Caco-2 (cell line): ENCODE measurements at regions not wholly inside any gene's neighbourhood (a gene's known extent, or its start where the extent isn't known, plus 50 kb on each side); places are given as distances from the start of the nearest gene placed in this dataset.
A peak's percentile ranks its signal among the peaks of the same experiment; 100 is the strongest.

ENCODE experiments used
- BruUV-seq: library from RNA; stranded (reverse); fragments of 400-500 nt; replicated peaks from 2 replicates; lab custom pipeline; 2021; lab: Mats Ljungman, UMichigan
- CTCF ChIA-PET: fragments of 300-600 bp; sonication (Branson Sonifier 250); formaldehyde crosslinking; loops from one replicate; lab custom pipeline; 2022; ENCODE audit warnings: antibody characterized with exemption; lab: Charles Lee
- POLR2A ChIA-PET: fragments of 300-600 bp; sonication (Branson Sonifier 250); formaldehyde crosslinking; loops from one replicate; lab custom pipeline; 2022; ENCODE audit warnings: antibody characterized with exemption; lab: Charles Lee
- DNase-seq, 2 experiments: peaks; one replicate each; pipeline versions ENCODE4 v3.0.0 to v3.0.0-alpha.2; 2020 to 2022
- H3K27me3 ChIP-seq: replicated peaks from 2 replicates; pipeline ENCODE4 v1.6.0; 2011; ENCODE audit warnings: low read length; ENCODE audit not compliant: control insufficient read depth, insufficient read depth
- H3K36me3 ChIP-seq: 2 replicates; pipeline ENCODE4 v1.5.1; 2011; ENCODE audit warnings: low read length; ENCODE audit not compliant: control insufficient read depth, insufficient read depth
- H3K4me1 ChIP-seq: fragments of 250-450 bp; sonication (Bioruptor Pico); 2 replicates; pipeline ENCODE4 v1.5.1; 2020; ENCODE audit warnings: mild to moderate bottlenecking
- H3K4me3 ChIP-seq: 2 replicates; pipeline ENCODE4 v1.5.1; 2011; ENCODE audit warnings: low read depth, mild to moderate bottlenecking, control low read depth, low read length
- H3K9me3 ChIP-seq: fragments of 250-450 bp; sonication (Bioruptor Pico); 2 replicates; pipeline ENCODE4 v1.5.1; 2020; ENCODE audit warnings: mild to moderate bottlenecking, moderate library complexity
- H3K27ac Mint-ChIP-seq: one replicate; pipeline ENCODE4 v1.8.0; 2022; ENCODE audit warnings: mixed read lengths; ENCODE audit not compliant: unreplicated experiment
- H3K27me3 Mint-ChIP-seq: one replicate; pipeline ENCODE4 v1.8.0; 2022; ENCODE audit warnings: mixed read lengths; ENCODE audit not compliant: insufficient read depth, unreplicated experiment
- H3K36me3 Mint-ChIP-seq: one replicate; pipeline ENCODE4 v1.8.0; 2022; ENCODE audit warnings: mild to moderate bottlenecking, mixed read lengths; ENCODE audit not compliant: insufficient read depth, unreplicated experiment
- H3K4me1 Mint-ChIP-seq: one replicate; pipeline ENCODE4 v1.8.0; 2022; ENCODE audit warnings: low read depth, mixed read lengths; ENCODE audit not compliant: unreplicated experiment
- H3K4me3 Mint-ChIP-seq: one replicate; pipeline ENCODE4 v1.8.0; 2022; ENCODE audit warnings: mild to moderate bottlenecking, moderate library complexity, mixed read lengths; ENCODE audit not compliant: unreplicated experiment
- H3K9me3 Mint-ChIP-seq: one replicate; pipeline ENCODE4 v1.8.0; 2022; ENCODE audit warnings: mixed read lengths; ENCODE audit not compliant: unreplicated experiment
- intact Hi-C: fragments of 100-400 bp; cut with micrococcal nuclease; formaldehyde crosslinking; loops from one replicate; pipeline ENCODE4 v1.10.0; 2022; ENCODE audit not compliant: unreplicated experiment
- TF ChIP-seq, protein P1 (sequence below), 2 experiments: fragments of 200-600 bp in 1 of 2; IDR thresholded peaks; 1 replicate in 1 of 2; 2 replicates in 1 of 2; pipeline versions ENCODE4 v1.5.1 to v1.8.0; 2011 to 2022; ENCODE audit warnings: antibody characterized with exemption in 1 of 2, control low read depth in 1 of 2, inconsistent platforms in 1 of 2, low read depth in 1 of 2, low read length in 1 of 2, mild to moderate bottlenecking in 1 of 2, moderate library complexity in 1 of 2; ENCODE audit not compliant: insufficient read depth in 1 of 2, severe bottlenecking in 1 of 2, unreplicated experiment in 1 of 2

DNA sequence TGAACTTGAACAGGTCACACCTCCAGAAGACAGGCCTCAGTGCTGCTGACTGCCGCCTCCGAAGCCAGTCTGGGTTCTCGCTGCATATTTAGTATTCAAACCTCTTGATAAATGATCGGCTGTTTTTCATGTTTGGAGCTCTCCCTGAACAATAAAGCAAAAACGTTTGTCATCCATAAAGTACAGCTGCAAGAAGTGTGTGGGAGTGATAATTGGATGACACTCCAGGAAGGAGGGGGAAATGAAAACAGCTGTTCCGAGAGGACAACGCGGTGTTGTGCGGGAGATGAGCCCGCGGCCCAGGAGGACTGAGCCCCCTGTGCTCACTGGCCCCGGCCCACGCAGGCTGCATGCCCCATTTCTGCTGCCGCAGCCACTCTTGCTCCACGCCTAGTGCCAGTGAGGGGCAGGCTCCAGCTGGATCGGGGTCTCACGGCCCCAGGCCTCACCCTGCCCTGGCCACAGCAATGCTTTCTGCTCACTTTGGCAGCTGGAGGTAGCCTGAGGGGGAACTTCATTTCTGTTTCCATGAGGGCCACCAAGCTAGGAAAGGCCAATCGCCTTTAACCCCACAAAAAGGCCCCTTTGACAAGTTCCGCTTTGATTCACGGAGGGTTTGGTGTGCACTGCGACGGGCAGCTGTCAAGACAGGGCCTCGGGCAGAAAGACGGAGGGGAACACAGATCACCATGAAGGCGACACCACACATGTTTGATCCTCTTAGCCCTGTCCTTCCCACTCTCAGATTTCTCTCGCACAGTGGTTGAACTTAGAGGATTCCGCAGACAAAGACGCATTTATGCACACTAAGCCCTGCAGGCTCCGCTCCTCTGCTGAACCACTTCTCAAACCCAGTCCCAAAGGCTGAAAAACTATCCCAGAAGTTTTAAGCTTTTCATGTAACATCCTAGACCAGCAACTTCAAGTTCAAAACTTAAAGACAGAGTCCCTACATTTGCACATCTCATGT lies 537.6 kb downstream of the EFNB2 start:
- intact Hi-C loops = no loop called here
- Histone ChIP-seq H3K4me1 (no peaks in the 10 kb centered on the region), H3K4me3 (no peak overlapping the region), H3K9me3 (no peaks in the 10 kb centered on the region), H3K27me3 (no peaks in the 10 kb centered on the region), H3K36me3 (no peaks in the 10 kb centered on the region)
- Mint-ChIP-seq H3K9me3 (no peaks in the 10 kb centered on the region), H3K4me3 (no peak overlapping the region), H3K27ac (no peak overlapping the region), H3K27me3 (no peaks in the 10 kb centered on the region), H3K4me1 (peaks cover 18% of the 10 kb centered on the region), H3K36me3 (no peaks in the 10 kb centered on the region)
- no TSS peak for BruUV-seq
- ChIA-PET POLR2A (no interaction called here), CTCF (interaction anchor here (0.6 to 0.7 kb wide), 2 partner anchors 27 to 768 kb away, joined by 3 to 6 read pairs; no protein-coding TSS in a partner anchor)
- DNase-seq = peak in 1 of 2 experiments; percentile 31
- TF ChIP-seq, protein P1, sequence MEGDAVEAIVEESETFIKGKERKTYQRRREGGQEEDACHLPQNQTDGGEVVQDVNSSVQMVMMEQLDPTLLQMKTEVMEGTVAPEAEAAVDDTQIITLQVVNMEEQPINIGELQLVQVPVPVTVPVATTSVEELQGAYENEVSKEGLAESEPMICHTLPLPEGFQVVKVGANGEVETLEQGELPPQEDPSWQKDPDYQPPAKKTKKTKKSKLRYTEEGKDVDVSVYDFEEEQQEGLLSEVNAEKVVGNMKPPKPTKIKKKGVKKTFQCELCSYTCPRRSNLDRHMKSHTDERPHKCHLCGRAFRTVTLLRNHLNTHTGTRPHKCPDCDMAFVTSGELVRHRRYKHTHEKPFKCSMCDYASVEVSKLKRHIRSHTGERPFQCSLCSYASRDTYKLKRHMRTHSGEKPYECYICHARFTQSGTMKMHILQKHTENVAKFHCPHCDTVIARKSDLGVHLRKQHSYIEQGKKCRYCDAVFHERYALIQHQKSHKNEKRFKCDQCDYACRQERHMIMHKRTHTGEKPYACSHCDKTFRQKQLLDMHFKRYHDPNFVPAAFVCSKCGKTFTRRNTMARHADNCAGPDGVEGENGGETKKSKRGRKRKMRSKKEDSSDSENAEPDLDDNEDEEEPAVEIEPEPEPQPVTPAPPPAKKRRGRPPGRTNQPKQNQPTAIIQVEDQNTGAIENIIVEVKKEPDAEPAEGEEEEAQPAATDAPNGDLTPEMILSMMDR (IDR thresholded peaks at IDR 0.05; ENCODE audit: insufficient read depth in 1 of 2, low read depth in 1 of 2, low read length in 1 of 2, severe bottlenecking in 1 of 2, unreplicated experiment in 1 of 2) = no peak

DNA sequence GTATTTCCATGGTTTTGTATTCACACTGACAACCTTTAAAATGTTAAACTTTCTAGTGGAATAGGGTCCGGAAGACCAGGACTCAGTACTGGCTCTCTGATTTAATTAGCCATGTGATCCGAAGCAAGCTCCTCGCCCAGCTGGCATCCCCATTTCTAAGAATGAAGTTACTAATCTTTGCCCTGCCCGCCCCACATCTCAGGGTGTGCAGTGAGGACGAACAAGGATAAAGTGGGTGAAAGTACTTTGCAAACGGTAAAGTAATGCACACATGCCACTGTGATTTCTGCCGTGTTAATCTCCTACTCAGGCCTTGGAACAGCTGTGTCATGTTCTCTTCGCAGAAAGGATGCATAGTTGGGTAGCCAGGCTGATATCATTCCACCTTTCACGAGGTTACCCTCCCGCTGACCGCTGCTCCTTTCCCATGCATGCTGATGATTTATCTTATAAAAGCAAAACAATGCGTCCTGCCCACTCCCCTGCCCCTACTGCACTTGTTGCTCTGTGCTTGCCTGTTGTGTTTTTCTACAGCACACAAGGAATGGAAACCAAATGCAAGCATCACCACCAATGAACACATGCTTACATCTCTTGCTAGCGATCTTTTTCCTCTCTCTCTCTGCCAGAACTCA lies 539.0 kb downstream of the EFNB2 start:
- CTCF ChIA-PET = no interaction called here
- H3K4me3 Mint-ChIP-seq = no peak overlapping the region

DNA sequence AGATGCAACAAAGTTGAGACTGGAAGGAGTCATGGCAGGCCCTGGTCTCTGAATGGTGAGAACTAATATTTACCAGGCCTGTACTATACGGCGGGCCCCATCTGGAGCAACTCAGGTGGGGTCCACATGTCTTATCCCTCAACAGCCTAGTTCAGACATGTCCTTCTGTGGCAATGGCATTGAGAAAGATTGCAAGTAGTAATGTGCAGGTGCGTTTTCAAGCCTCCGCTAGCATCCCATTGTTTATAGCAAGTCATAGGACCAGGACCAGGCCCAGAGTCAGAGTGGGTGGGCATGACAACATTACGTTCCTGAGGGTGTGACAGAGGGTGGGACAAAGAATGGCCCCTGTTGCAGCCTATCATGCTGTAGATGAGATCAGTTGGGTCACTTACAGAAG lies 541.1 kb downstream of the EFNB2 start:
- intact Hi-C loops = no loop called here
- TF ChIP-seq, protein P1 (IDR thresholded peaks at IDR 0.05; ENCODE audit: insufficient read depth in 1 of 2, low read depth in 1 of 2, low read length in 1 of 2, severe bottlenecking in 1 of 2, unreplicated experiment in 1 of 2) = no peak
- Mint-ChIP-seq H3K4me1 (peaks cover 38% of the 10 kb centered on the region), H3K27me3 (no peaks in the 10 kb centered on the region), H3K27ac (no peak overlapping the region), H3K9me3 (no peaks in the 10 kb centered on the region), H3K36me3 (no peaks in the 10 kb centered on the region), H3K4me3 (no peak overlapping the region)
- CTCF ChIA-PET = no interaction called here
- H3K4me1 ChIP-seq = no peaks in the 10 kb centered on the region; the same call in 1 of the 2 replicates
- no peaks in the 10 kb centered on the region for H3K27me3 ChIP-seq
- BruUV-seq = no TSS peak
- H3K9me3 ChIP-seq = no peaks in the 10 kb centered on the region
- no peak overlapping the region for H3K4me3 ChIP-seq
- no peaks in the 10 kb centered on the region for H3K36me3 ChIP-seq
- POLR2A ChIA-PET = no interaction called here
- no peak for DNase-seq

More for the DNA sequence above, 539.0 kb downstream of the EFNB2 start:
- Mint-ChIP-seq H3K9me3 (no peaks in the 10 kb centered on the region), H3K27me3 (no peaks in the 10 kb centered on the region), H3K27ac (no peak overlapping the region), H3K4me1 (peaks cover 29% of the 10 kb centered on the region), H3K36me3 (no peaks in the 10 kb centered on the region)
- Histone ChIP-seq H3K9me3 (no peaks in the 10 kb centered on the region), H3K4me3 (no peak overlapping the region), H3K36me3 (no peaks in the 10 kb centered on the region), H3K27me3 (no peaks in the 10 kb centered on the region), H3K4me1 (no peaks in the 10 kb centered on the region; the same call in 1 of the 2 replicates)
- TF ChIP-seq, protein P1 (IDR thresholded peaks at IDR 0.05; ENCODE audit: insufficient read depth in 1 of 2, low read depth in 1 of 2, low read length in 1 of 2, severe bottlenecking in 1 of 2, unreplicated experiment in 1 of 2) = no peak
- no peak for DNase-seq
- intact Hi-C loops = no loop called here
- POLR2A ChIA-PET = no interaction called here
- BruUV-seq = no TSS peak
